GM12872 (cell line): ENCODE measurements at regions not wholly inside any gene's neighbourhood (a gene's known extent, or its start where the extent isn't known, plus 50 kb on each side); places are given as distances from the start of the nearest gene placed in this dataset.

Experiments
- CTCF ChIP-seq: IDR thresholded peaks from 3 replicates; pipeline ENCODE4 v1.5.1; 2011; ENCODE audit warnings: low read depth, mild to moderate bottlenecking, low read length, moderate library complexity; ENCODE audit not compliant: insufficient read depth

GRCh38 chr7:153413540-153414287, 638.5 kb upstream of the DPP6 start:
- TF ChIP-seq CTCF: no peak

DNA sequence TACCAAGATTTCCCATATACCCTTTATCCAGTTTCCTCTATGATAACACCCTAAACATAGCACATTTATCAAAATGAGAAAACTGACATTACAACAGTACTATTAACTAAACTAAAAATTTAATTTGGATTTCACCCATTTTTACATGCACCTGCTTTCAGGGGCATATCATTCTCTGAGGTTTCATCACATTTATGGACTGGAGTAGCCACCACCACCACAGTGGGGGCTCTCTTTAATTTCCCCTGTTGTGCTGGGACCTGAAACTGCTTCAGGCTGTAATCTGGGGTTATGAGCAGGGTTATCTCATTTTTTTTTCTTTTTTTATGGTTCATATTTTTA, 637.9 kb upstream of the DPP6 start:
- no peak for TF ChIP-seq CTCF

DNA sequence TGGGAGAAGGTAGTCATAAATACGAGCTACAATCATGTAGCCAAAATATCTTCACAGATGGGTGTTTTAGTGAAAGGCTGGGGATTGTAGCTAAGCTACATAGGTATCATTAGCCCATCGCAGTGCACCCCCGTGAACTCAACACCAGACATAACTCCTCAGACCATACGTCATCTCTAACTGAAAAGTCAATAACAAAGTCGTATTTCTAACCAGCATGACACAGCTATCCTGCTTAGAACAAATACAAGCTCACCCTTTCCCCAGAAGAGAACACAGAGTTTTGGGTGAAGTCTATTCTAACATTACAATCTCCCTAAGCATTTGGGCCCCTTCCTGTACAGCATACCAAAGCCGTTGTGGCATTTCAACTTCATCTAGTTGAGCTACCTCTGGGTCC, 636.6 kb upstream of the DPP6 start:
- TF ChIP-seq CTCF: no peak

DNA sequence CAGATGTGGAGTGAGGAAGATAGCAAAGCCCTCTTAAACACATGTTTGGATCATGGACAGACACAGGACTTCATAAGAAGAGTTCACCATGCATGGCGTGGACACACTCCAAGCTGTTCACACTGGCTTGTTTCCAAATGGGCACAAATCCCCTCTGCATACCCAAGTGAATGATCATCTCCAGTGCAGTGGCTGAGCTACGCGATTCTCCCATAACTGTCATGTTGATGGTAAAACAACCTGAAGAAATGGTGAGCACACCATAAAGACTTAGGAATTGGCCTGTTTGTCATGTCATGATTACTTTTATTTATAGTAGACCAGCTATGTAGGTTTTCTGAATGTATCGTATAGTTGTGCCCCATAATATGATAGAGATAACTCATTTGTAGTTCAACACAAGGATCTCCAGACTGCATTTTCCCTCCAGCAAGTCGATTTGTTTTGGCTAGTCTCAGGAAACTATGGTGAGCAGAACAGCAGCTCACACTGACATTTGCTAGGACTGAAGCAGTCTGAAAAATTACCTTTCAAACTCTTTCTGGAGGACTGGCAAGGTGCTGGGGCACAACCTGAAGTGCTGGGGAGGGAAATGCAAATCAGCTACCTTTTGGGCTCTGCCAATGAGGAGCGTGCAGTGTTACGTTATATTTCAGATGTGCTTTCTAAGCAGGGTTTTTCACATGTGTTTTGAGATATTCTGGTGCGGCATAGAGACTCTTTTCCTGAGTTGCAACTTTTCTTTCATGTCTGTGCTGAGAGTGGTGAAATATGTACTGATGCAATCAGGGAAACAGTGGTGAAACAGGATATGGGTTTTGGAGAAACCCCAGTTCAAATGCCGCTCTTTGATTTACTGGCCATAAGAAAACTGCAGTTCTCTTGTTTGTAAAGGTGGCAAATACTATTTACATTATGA, 629.6 kb upstream of the DPP6 start:
- TF ChIP-seq CTCF: no peak

DNA sequence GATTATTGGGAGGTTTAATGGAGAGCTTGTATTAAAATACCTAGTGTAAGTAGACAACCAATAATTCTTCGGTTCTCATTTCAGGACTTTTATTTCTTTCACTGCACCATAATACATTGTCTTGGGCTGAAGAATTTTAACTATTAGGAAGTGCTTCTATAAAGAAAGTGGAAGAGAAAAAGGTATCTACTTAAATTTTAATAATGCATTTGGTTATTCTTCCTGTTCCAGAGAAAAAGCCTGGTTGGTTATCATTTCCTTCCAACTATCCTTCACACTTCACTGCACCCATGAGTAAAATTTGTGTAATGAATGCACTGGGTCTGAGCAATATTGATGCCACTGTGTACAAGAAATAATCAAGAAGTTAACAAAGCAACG, 629.0 kb upstream of the DPP6 start:
- TF ChIP-seq CTCF: no peak

DNA sequence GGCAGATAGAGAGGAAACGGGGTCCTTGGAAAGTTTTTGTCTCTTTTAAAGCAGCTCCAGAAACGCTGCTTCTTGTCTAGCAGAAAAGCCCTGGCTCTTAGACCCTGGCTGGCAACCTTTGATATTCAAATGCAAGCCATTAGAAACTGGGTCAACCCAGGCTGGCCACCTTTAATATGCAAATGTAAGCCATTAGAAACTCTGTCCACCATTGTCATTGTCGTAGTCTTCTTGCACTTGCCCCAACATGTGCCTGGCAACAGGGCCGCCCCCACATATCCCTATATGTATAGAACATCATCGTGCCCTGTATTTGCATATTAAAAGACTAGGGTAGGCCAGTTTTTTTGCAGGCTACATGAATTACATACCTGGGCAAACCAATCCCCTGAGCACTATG, 621.3 kb upstream of the DPP6 start:
- TF ChIP-seq CTCF: no peak

DNA sequence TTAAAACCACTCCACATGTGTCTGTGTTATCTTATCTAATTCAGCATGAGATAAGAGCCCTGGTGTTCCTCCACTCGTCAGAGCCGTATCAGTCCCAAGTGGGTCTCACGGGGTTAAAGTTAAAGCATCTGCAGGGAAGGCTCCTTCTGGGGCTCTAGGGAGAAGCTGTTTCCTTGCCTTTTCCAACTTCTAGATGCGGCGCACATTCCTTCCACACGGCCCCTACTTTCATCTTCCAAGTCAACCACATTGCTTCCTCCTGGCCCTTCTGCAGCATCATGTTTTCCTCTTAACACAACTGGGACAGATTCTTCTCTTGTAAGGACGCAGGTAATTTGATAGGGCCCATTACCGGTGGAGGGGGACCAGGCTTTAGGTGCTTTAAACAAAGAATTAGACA, 620.1 kb upstream of the DPP6 start:
- no peak for TF ChIP-seq CTCF
